Renal cortex interstitium (tissue), 11 donors: ENCODE measurements at regions not wholly inside any gene's neighbourhood (a gene's known extent, or its start where the extent isn't known, plus 50 kb on each side); places are given as distances from the start of the nearest gene placed in this dataset.
"Not testable (repeated sequence)": the region's sequence is repeated elsewhere in the genome, so short reads cannot be mapped to it uniquely, and the experiment has no call there.

Experiments used
- DNase-seq, 11 donors: peaks; one replicate each; pipeline ENCODE4 v3.0.0-alpha.2; 2013; ENCODE audit warnings: low read depth in 9 of 11, low spot score in 4 of 11; ENCODE audit errors: extremely low read depth in 1 of 11

DNA sequence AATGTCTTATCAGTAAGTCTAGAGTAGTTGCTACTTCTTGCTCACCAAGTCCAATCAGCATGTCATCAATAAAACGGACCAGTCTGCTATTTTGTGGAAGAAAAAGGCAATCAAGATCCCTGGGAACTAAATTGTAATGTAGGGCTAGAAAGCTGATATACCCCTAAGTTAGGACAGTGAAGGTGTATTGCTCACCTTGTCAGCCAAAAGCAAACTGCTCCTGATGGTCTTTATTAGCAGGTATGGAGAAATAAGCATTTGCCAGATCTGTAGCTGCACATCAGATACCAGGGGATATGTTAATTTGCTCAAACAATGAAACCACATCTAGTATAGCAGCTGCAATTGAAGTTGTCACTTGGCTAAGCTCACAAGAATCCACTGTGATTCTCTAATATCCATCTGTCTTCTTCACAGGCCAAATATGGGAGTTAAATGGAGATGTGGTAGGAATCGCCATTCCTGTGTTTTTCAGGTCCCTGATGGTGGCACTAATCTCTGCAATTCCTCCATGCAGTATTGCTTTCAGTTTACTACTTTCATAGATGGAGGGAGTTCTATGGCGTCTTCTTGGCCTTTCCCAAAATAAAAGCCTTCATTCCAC, 75.0 kb downstream of the TMEM237 start:
- DNase-seq, result no peak

DNA sequence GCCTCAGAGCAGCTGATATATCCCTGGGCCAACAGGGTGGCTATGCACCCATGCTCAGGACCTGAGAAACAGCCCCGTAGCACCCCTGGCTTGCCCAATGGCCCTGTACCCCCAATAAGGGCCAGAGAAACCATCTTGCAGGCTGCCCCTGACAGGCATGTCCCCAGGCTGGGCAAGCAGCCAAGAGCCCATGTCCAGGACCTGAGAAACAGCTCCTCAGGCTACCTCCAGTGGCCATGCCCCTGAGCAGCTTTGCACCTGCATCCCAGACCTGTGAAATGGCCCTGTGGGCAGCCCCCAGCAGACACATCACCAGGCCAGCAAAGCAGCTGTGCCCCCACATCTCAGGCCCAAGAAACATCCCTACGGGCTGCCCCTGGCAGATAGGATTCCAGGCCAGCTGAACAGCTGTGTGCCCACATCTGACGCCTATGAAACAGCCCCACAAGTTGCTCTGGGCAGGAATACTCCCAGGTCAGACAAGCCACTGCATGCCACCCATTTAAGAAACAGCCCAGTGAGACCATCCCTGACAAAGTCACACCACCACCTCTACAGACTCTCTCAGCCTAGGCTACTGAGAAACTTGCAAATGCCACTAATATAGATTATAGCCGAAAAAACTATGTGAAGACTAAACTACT, 84.1 kb downstream of the TMEM237 start:
- no peak for DNase-seq

DNA sequence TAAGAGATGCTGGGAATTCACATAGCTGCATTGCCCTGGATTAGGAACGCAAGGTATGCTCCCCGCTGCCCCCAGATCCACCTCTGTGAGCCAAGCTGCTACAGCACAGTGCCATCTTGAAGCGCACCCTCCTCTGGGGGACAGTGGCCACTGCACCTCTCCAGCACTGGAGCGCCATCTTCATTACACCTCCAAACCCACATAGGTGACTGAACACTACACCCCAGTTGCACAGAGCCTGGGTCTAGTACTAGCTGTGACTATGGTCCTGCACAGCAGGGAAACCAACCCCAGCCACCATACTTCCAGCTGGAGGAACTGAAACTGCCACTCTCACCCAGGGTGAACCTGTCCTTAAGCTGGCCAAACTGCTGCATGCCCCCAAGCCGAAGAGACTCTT, 84.6 kb downstream of the TMEM237 start:
- DNase-seq, result no peak

DNA sequence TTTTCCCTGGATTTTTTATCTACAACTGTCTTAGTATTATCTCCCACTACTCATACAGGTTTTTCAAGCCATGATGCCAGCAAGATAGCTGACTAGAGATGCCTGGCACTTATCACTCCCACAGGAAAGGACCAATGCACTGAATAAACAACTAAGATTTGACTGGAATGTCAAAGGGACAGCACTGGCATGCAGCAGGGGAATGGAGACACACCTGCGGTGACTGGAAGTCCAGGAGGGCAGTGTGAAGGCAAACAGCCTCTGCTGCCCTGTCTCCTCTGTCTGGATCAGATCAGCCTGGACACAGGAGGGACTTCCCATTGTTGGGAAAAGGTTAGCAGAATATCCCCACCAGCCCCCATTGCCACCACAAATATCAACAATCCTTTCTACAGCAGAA, 85.1 kb downstream of the TMEM237 start:
- no peak for DNase-seq

DNA sequence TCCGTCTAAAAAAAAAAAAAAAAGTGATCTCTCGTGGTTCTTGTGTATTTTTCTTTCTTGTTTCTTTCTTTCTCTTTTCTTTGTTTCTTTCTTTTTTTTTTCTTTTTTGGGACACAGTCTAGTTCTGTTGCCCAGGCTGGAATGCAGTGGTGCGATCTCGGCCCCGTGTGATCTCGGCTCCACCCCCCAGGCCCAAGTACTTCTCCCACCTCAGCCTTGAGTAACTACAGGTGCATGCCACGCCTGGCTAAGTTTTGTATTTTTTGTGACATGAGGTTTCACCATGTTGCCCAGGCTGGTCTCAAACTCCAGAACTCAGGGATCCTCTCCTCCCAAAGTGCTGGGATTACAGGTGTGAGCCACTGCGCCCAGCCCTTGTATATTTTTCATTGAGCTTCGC, 91.4 kb downstream of the TMEM237 start:
- no peak for DNase-seq

DNA sequence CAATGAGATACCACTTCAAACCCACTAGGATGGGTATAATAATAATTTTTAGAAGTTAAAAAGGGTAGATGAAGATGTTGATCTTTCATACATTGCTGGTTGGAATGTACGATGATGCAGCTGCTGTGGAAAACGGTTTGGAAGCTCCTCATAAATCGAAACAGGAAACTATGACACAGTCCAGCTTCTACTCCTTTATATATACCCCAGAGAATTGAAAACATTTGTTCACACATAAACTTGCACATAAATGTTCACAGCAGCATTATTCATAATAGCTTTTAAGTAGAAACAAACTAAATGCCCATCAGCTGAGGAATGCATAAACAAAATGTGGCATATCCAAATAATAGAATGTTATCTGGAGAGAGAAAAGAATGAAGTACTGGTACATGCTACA, 95.0 kb downstream of the STRADB start:
- peak in 6 of 11 donors; percentile 3 to 20 (median 6) for DNase-seq

DNA sequence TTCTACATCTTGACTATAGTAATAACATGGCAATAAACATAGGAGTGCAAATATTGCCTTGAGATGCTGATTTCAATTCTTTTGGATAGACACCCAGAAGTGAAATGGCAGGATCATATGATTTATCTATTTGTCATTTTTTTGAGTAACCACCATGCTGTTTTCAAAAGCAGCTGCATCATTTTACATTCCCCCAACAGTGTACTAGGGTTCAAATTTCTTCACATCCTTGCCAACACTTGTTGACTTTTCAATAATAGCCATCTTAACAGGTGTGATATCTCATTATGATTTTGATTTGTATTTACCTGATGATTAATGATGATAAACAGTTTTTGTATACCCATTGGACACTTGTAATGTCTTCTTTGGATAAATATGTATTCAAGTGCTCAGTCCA, 90.8 kb downstream of the STRADB start:
- DNase-seq, result no peak

DNA sequence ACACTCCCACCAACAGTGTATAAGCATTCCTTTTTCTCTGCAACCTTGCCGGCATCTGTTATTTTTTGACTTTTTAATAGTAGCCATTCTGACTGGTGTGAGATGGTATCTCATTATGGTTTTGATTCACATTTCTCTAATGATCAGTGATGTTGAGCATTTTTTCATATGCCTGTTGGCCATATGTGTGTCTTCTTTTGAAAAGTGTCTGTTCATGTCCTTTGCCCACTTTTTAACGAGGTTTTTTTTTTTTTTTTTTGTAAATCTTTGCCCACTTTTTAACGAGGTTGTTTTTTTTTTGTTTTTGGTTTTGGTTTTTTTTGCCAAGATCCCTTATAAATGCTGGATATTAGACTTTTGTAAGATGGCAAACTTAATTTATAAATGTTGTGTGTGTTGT, 87.7 kb downstream of the STRADB start:
- DNase-seq, result not testable (repeated sequence)

DNA sequence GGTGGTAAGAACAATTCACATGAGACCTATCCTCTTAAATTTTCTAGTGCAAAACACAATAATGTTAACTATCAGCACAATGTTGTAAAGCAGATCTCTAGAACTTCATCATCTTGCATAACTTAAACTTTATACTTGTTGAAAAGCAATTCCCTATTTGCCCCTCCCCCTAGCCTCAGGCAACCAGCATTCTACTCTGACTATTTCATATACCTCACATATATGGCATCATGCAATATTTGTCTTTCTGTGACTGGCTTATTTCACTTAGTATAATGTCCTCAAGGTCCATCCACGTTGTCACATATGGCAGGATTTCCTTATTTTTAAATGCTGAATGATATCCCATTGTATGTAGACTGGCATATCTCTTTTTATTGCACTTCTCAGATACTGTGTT, 86.5 kb downstream of the STRADB start:
- DNase-seq, result no peak

DNA sequence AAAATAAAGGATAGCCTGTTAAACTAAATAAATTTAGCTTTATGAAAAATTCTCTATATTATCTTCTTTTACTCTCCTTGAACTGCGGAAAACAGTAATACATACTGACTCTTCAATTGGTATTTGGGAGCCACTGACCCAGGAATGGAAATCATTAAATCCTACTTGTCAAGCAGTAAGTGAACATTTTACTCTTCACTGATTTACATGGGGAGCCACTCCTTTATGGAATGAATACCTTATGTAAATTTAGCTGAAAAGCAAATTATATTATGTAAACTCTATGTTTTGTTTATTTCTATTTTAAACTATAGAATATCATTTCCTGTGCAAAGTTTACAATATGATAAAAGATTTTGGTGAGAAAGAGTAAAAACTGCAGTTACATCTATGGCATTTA, 85.2 kb downstream of the STRADB start:
- no peak for DNase-seq

DNA sequence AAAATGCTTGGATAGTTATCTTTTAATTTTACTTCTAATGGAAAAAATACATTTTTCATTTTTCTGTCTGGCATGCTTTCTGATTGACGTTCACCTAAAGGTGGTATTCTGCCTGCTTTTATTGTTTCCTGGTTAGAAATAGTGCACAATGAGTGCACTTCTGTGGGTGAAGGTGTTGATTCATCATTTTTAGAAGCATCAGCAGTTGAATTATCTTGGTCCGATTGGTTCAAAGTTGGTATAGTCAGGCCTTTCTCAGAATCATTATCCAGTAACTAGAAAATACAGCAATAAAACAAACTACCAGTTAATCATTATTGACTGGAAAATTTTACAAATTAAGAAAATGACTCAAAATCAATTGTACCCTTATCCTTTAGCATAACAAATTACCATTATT, 84.5 kb downstream of the STRADB start:
- no peak for DNase-seq

DNA sequence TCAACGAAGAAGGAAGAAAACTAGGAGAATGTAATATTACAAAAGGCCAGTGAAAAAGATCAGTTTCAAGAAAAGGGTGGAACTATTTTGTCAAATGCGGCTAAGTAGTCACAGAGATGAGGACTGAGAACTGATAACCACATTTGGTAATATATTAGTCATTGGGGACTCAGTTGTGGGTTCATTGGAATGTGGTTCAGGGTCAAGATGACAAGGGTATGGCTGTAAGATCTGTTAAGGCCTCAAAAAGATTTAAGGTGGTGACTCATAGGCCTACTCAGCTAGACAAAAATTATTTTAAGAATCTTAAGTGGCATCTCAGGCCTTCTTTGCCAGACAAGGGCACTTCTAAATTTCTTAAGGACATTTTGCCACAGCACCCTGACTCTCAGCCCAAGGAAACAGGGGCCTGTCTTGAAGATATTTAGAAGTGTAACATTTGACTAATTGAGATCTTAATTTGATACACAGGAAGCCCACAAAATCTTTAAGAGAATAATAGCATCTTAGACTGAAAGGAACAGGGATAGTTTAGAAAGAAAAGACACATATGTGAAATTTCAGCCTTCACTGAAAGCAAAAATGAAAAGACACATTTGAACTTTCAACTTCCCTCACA, 81.3 kb downstream of the STRADB start:
- DNase-seq, result no peak
